GM12875 (cell line): ENCODE measurements at regions not wholly inside any gene's neighbourhood (a gene's known extent, or its start where the extent isn't known, plus 50 kb on each side); places are given as distances from the start of the nearest gene placed in this dataset.

Experiments
- H3K4me3 ChIP-seq: one replicate; pipeline ENCODE4 v1.5.1; 2011; ENCODE audit warnings: low read depth, low read length, control low read depth
- CTCF ChIP-seq: IDR thresholded peaks from 2 replicates; pipeline ENCODE4 v1.5.1; 2011; ENCODE audit warnings: low read depth, mild to moderate bottlenecking, control low read depth, inconsistent platforms, low read length, moderate library complexity, borderline replicate concordance; ENCODE audit not compliant: insufficient read depth

DNA sequence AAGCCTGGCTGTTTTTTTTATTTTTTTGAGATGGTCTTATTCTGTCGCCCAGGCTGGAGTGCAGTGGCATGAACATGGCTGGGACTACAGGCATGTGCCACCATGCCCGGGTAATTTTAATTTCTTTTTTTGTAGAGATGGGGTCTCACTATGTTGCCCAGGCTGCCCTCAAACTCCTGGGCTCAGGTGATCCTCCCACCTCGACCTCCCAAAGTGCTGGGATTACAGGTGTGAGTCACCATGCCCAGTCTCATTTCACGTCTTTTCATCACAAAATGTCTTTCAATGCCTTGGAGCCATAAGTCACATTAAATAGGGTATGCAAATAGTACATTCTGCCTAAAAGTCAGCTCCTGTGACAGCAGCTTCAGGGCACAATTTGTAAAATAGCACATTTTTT lies 52.8 kb downstream of the SOX2 start:
- TF ChIP-seq CTCF = no peak
- H3K4me3 ChIP-seq = no peak overlapping the region

- no peak overlapping the region for H3K4me3 ChIP-seq
- no peak for TF ChIP-seq CTCF
These were observed 58.6 kb downstream of the SOX2 start for GRCh38 chr3:181770296-181770695.

GRCh38 chr3:181771120-181771519 lies 59.4 kb downstream of the SOX2 start:
- no peak for TF ChIP-seq CTCF
- no peak overlapping the region for H3K4me3 ChIP-seq

DNA sequence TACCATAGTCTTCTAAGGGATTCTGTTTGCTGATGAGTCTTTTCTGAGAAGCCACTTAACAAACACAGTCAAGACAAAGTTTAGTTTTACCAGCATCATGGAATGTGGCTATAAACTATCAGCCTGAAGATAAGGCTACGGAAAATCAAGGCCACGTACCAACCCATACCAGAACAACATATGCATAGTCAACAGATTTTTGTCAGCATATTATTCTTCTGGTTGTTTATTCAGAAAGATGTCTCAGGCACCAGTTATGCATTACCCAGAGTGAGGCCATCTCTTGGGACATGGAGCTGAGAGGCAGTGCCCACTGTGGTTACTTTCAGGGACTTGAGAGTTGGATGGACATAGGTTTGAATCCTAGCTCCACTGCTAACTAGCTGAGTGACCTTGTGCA lies 60.4 kb downstream of the SOX2 start:
- H3K4me3 ChIP-seq = no peak overlapping the region
- no peak for TF ChIP-seq CTCF

GRCh38 chr3:181773921-181774320 lies 62.2 kb downstream of the SOX2 start:
- no peak for TF ChIP-seq CTCF
- H3K4me3 ChIP-seq = no peak overlapping the region

GRCh38 chr3:181782306-181782954 lies 70.7 kb downstream of the SOX2 start:
- no peak overlapping the region for H3K4me3 ChIP-seq
- TF ChIP-seq CTCF = no peak

- H3K4me3 ChIP-seq = no peak overlapping the region
- no peak for TF ChIP-seq CTCF
These were observed 78.8 kb downstream of the SOX2 start for GRCh38 chr3:181790561-181790960.
